HCT116 (cell line): ENCODE measurements at regions not wholly inside any gene's neighbourhood (a gene's known extent, or its start where the extent isn't known, plus 50 kb on each side); places are given as distances from the start of the nearest gene placed in this dataset.

Experiments
- ATAC-seq: fragments of 200-7000 bp; cut with Tn5 transposase; 2 replicates; pipeline ENCODE4 v1.9.1; 2020; ENCODE audit warnings: mild to moderate bottlenecking, moderate library complexity
- BruUV-seq: library from RNA; stranded (reverse); fragments of 400-500 nt; replicated peaks from 2 replicates; lab custom pipeline; 2021; lab: Mats Ljungman, UMichigan
- CTCF ChIA-PET: fragments of 300-600 bp; sonication (Branson Sonifier 250); formaldehyde crosslinking; loops from one replicate; lab custom pipeline; 2021; ENCODE audit warnings: antibody characterized with exemption; lab: Charles Lee
- POLR2A ChIA-PET: fragments of 300-600, 350-600 bp; sonication (Branson Sonifier 250); formaldehyde crosslinking; loops from one replicate; lab custom pipeline; 2021; ENCODE audit warnings: antibody characterized with exemption; lab: Charles Lee
- RAD21 ChIA-PET, 2 experiments: fragments of 300-600 bp; sonication (Branson Sonifier 250); formaldehyde crosslinking; loops; one replicate each; lab custom pipeline; 2023; ENCODE audit warnings: low total read pairs in 2 of 2; ENCODE audit not compliant: uncharacterized antibody in 2 of 2, unreplicated experiment in 2 of 2, low non-redundant PET in 1 of 2; lab: Charles Lee
- DNase-seq: peaks from one replicate; pipeline ENCODE4 v3.0.0-alpha.2; 2010; ENCODE audit warnings: low read depth, low spot score
- H2AFZ ChIP-seq: fragments of 200-600 bp; shearing (Covaris generic), sonication (generic); 2 replicates; pipeline ENCODE4 v1.6.1; 2017; ENCODE audit warnings: low read depth, mixed run types, mixed read lengths, antibody characterized with exemption, low read length; ENCODE audit not compliant: poor library complexity, severe bottlenecking
- H3K27ac ChIP-seq: 2 replicates; pipeline ENCODE4 v1.5.1; 2012; ENCODE audit warnings: low read depth, low read length
- H3K27me3 ChIP-seq: fragments of 200-600 bp; sonication (generic); 2 replicates; pipeline ENCODE4 v1.6.1; 2016; ENCODE audit warnings: mixed run types, low read length, mixed read lengths; ENCODE audit not compliant: insufficient read depth
- H3K36me3 ChIP-seq, 2 experiments: fragments of 200-500 bp in 1 of 2; fragments of 200-600 bp in 1 of 2; sonication (Bioruptor generic) in 1 of 2; sonication (generic) in 1 of 2; 2 replicates each; pipeline versions ENCODE4 v1.5.1 to v1.6.1; 2014 to 2016; ENCODE audit warnings: low read length in 2 of 2, inconsistent platforms in 1 of 2, mixed read lengths in 1 of 2, mixed run types in 1 of 2; ENCODE audit not compliant: insufficient read depth in 2 of 2, control insufficient read depth in 1 of 2
- H3K4me1 ChIP-seq, 2 experiments: fragments of 200-600 bp in 1 of 2; sonication (generic) in 1 of 2; 2 replicates each; pipeline versions ENCODE4 v1.5.1 to v1.6.1; 2012 to 2017; ENCODE audit warnings: low read length in 2 of 2, inconsistent platforms in 1 of 2, mild to moderate bottlenecking in 1 of 2, mixed read lengths in 1 of 2, mixed run types in 1 of 2, moderate library complexity in 1 of 2; ENCODE audit not compliant: insufficient read depth in 2 of 2, control insufficient read depth in 1 of 2
- H3K4me2 ChIP-seq: fragments of 200-600 bp; sonication (generic); 2 replicates; pipeline ENCODE4 v1.6.1; 2017; ENCODE audit warnings: mixed run types, low read length, mixed read lengths
- H3K4me3 ChIP-seq, 2 experiments: fragments of 200-600 bp in 1 of 2; sonication (generic) in 1 of 2; replicated peaks in 1 of 2; 2 replicates each; pipeline ENCODE4 v1.5.1; 2011 to 2016; ENCODE audit warnings: low read length in 2 of 2, control low read depth in 1 of 2, low read depth in 1 of 2, mild to moderate bottlenecking in 1 of 2, mixed read lengths in 1 of 2, mixed run types in 1 of 2
- H3K79me2 ChIP-seq: fragments of 200-600 bp; sonication (generic); 2 replicates; pipeline ENCODE4 v1.6.1; 2017; ENCODE audit warnings: mild to moderate bottlenecking, mixed run types, low read length, moderate library complexity, mixed read lengths; ENCODE audit not compliant: insufficient read depth
- H3K9ac ChIP-seq: fragments of 200-600 bp; sonication (generic); 2 replicates; pipeline ENCODE4 v1.6.1; 2016; ENCODE audit warnings: low read length, mixed read lengths
- H3K9me2 ChIP-seq: fragments of 200-600 bp; sonication (generic), shearing (Covaris generic); 2 replicates; pipeline ENCODE4 v1.6.1; 2017; ENCODE audit warnings: mixed run types, mild to moderate bottlenecking, moderate library complexity; ENCODE audit not compliant: insufficient read depth
- H3K9me3 ChIP-seq, 2 experiments: fragments of 200-500 bp in 1 of 2; fragments of 200-600 bp in 1 of 2; sonication (Bioruptor generic) in 1 of 2; sonication (generic) in 1 of 2; 2 replicates each; pipeline ENCODE4 v1.6.1; 2014 to 2017; ENCODE audit warnings: low read length in 2 of 2, mixed read lengths in 2 of 2, inconsistent platforms in 1 of 2, low read depth in 1 of 2, mild to moderate bottlenecking in 1 of 2, mixed run types in 1 of 2, moderate library complexity in 1 of 2; ENCODE audit not compliant: control insufficient read depth in 1 of 2, insufficient read depth in 1 of 2
- H4K20me1 ChIP-seq: fragments of 200-600 bp; sonication (generic), shearing (Covaris generic); 2 replicates; pipeline ENCODE4 v1.6.1; 2017; ENCODE audit warnings: mixed run types, mild to moderate bottlenecking, moderate library complexity; ENCODE audit not compliant: insufficient read depth
- CBX3 ChIP-seq: IDR thresholded peaks from 2 replicates; pipeline ENCODE4 v1.6.1; 2012; ENCODE audit warnings: low read depth
- CTCF ChIP-seq, 3 experiments: fragments of 200-600 bp in 1 of 3; sonication (generic) in 1 of 3; IDR thresholded peaks in 2 of 3; conservative IDR thresholded peaks in 1 of 3; 2 replicates each; pipeline ENCODE4 v1.5.1; 2012 to 2017; ENCODE audit warnings: low read depth in 2 of 3, low read length in 2 of 3, antibody characterized with exemption in 1 of 3, borderline replicate concordance in 1 of 3, control low read depth in 1 of 3, mild to moderate bottlenecking in 1 of 3, mixed read lengths in 1 of 3, mixed run types in 1 of 3, moderate library complexity in 1 of 3; ENCODE audit not compliant: insufficient read depth in 1 of 3
- EGR1 ChIP-seq: IDR thresholded peaks from 2 replicates; pipeline ENCODE4 v1.6.1; 2012; ENCODE audit warnings: low read depth
- ELF1 ChIP-seq: IDR thresholded peaks from 2 replicates; pipeline ENCODE4 v1.6.1; 2012; ENCODE audit warnings: low read depth, borderline replicate concordance
- EZH2phosphoT487 ChIP-seq: fragments of 200-600 bp; IDR thresholded peaks from 2 replicates; pipeline ENCODE4 v1.6.1; 2018; ENCODE audit warnings: antibody characterized with exemption, borderline replicate concordance
- FOSL1 ChIP-seq: IDR thresholded peaks from 2 replicates; pipeline ENCODE4 v1.6.1; 2012; ENCODE audit warnings: low read depth
- JUND ChIP-seq: IDR thresholded peaks from 2 replicates; pipeline ENCODE4 v1.6.1; 2012
- MAX ChIP-seq: IDR thresholded peaks from 2 replicates; pipeline ENCODE4 v1.6.1; 2012
- POLR2A ChIP-seq: IDR thresholded peaks from 2 replicates; pipeline ENCODE4 v1.7.0; 2011; ENCODE audit warnings: borderline replicate concordance; ENCODE audit not compliant: insufficient read depth, insufficient read length; ENCODE audit errors: extremely low read depth
- RAD21 ChIP-seq: IDR thresholded peaks from 2 replicates; pipeline ENCODE4 v1.6.1; 2012; ENCODE audit warnings: low read depth, mild to moderate bottlenecking
- REST ChIP-seq: IDR thresholded peaks from 2 replicates; pipeline ENCODE4 v1.6.1; 2012; ENCODE audit warnings: low read depth
- SIN3A ChIP-seq: IDR thresholded peaks from 2 replicates; pipeline ENCODE4 v1.6.1; 2012; ENCODE audit warnings: low read depth
- SP1 ChIP-seq: IDR thresholded peaks from 2 replicates; pipeline ENCODE4 v1.6.1; 2012; ENCODE audit warnings: low read depth
- SRF ChIP-seq: IDR thresholded peaks from 2 replicates; pipeline ENCODE4 v1.6.1; 2012; ENCODE audit warnings: low read depth
- TCF7L2 ChIP-seq: IDR thresholded peaks from 2 replicates; pipeline ENCODE4 v1.7.0; 2011; ENCODE audit warnings: borderline replicate concordance, inconsistent platforms; ENCODE audit not compliant: insufficient read depth, insufficient read length; ENCODE audit errors: extremely low read depth
- ZBTB33 ChIP-seq: IDR thresholded peaks from 2 replicates; pipeline ENCODE4 v1.6.1; 2011; ENCODE audit warnings: mild to moderate bottlenecking, low read length, moderate library complexity; ENCODE audit not compliant: insufficient replicate concordance; ENCODE audit errors: extremely low read depth
- ZNF274 ChIP-seq: fragments of 200-500 bp; sonication (Bioruptor generic); IDR thresholded peaks from 2 replicates; pipeline ENCODE4 v1.6.1; 2014; ENCODE audit warnings: mild to moderate bottlenecking, low read depth, low read length, inconsistent platforms
- intact Hi-C: fragments of 100-400 bp; cut with micrococcal nuclease; formaldehyde crosslinking; loops from 2 replicates; pipeline ENCODE4 v1.10.0; 2022
- TF ChIP-seq, protein P1 (sequence below): IDR thresholded peaks from 2 replicates; pipeline ENCODE4 v1.6.1; 2012

- no peak for TF ChIP-seq MAX
- no peak for TF ChIP-seq POLR2A
- TF ChIP-seq REST = no peak
- TF ChIP-seq JUND = no peak
- TF ChIP-seq TCF7L2 = no peak
- TF ChIP-seq RAD21 = no peak
- TF ChIP-seq, protein P1, sequence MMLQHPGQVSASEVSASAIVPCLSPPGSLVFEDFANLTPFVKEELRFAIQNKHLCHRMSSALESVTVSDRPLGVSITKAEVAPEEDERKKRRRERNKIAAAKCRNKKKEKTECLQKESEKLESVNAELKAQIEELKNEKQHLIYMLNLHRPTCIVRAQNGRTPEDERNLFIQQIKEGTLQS = no peak
- TF ChIP-seq CTCF (IDR thresholded peaks at IDR 0.05 in 2 of 3, conservative IDR thresholded peaks at IDR 0.05 in 1 of 3; ENCODE audit: borderline replicate concordance in 1 of 3, insufficient read depth in 1 of 3, low read depth in 2 of 3, low read length in 2 of 3) = no peak
- TF ChIP-seq EGR1 = no peak
- no peak for TF ChIP-seq ZNF274
- no peak for TF ChIP-seq EZH2phosphoT487
- TF ChIP-seq CBX3 = no peak
- TF ChIP-seq ELF1 = no peak
- no peak for TF ChIP-seq SP1
- TF ChIP-seq FOSL1 = no peak
- TF ChIP-seq ZBTB33 = no peak
- TF ChIP-seq SRF = no peak
- no peak for TF ChIP-seq SIN3A
Measured at GRCh38 chr21:27157097-27157496, 190.2 kb upstream of the ADAMTS5 start.

More at GRCh38 chr21:27157097-27157496, 190.2 kb upstream of the ADAMTS5 start:
- H3K79me2 ChIP-seq = no peaks in the 10 kb centered on the region
- no TSS peak for BruUV-seq
- H3K4me2 ChIP-seq = no peak overlapping the region
- no peaks in the 10 kb centered on the region for H4K20me1 ChIP-seq
- no peak overlapping the region for H2AFZ ChIP-seq
- no peaks in the 10 kb centered on the region for H3K36me3 ChIP-seq
- H3K27ac ChIP-seq = no peak overlapping the region
- peaks cover 16 to 33% of the 10 kb centered on the region in 2 experiments; a peak in 2 of 4 replicates for H3K9me3 ChIP-seq
- intact Hi-C loops = no loop called here
- ChIA-PET POLR2A (no interaction called here), CTCF (no interaction called here), RAD21 (no interaction called here)
- no peaks in the 10 kb centered on the region for H3K4me1 ChIP-seq
- ATAC-seq (no peak), DNase-seq (no peak)
- no peak overlapping the region for H3K4me3 ChIP-seq
- H3K9ac ChIP-seq = no peak overlapping the region
- no peaks in the 10 kb centered on the region for H3K9me2 ChIP-seq
- no peaks in the 10 kb centered on the region for H3K27me3 ChIP-seq
